SK-N-SH treated with all-trans-retinoic acid at 6 μM for 48 hours (cell line): ENCODE measurements at regions not wholly inside any gene's neighbourhood (a gene's known extent, or its start where the extent isn't known, plus 50 kb on each side); places are given as distances from the start of the nearest gene placed in this dataset.

Experiments
- ARNTL ChIP-seq: fragments of 450-650 bp; formaldehyde crosslinking; IDR thresholded peaks from 2 replicates; pipeline ENCODE4 v1.5.0; 2020; ENCODE audit warnings: low read depth, mild to moderate bottlenecking, moderate library complexity, borderline replicate concordance
- PATZ1 ChIP-seq: fragments of 250-450 bp; sonication (Bioruptor Pico); IDR thresholded peaks from 2 replicates; pipeline ENCODE4 v1.8.0; 2020; ENCODE audit warnings: mild to moderate bottlenecking, moderate library complexity, borderline replicate concordance
- ZFP3 ChIP-seq: fragments of 250-450 bp; sonication (Bioruptor Pico); IDR thresholded peaks from 2 replicates; pipeline ENCODE4 v1.5.0; 2020; ENCODE audit warnings: mild to moderate bottlenecking, moderate library complexity
- ZFP30 ChIP-seq: fragments of 450-650 bp; formaldehyde crosslinking; IDR thresholded peaks from 2 replicates; pipeline ENCODE4 v1.5.0; 2022; ENCODE audit warnings: mild to moderate bottlenecking, moderate library complexity

GRCh38 chr18:68284236-68284780 is 430.6 kb downstream of the TMX3 start:
- TF ChIP-seq PATZ1 (CRISPR knock-in tag): no peak
- no peak for TF ChIP-seq ARNTL
- no peak for TF ChIP-seq ZFP30
- no peak for TF ChIP-seq ZFP3
